ENCODE measurements at regions not wholly inside any gene's neighbourhood (a gene's known extent, or its start where the extent isn't known, plus 50 kb on each side); places are given as distances from the start of the nearest gene placed in this dataset.
A peak's percentile ranks its signal among the peaks of the same experiment; 100 is the strongest.

- Histone ChIP-seq H3K4me3 (no peak overlapping the region), H3K27me3 (no peaks in the 10 kb centered on the region), H3K27ac (peak overlapping the region; percentile 34), H3K9ac (ENCODE audit: low read depth in 2 of 2, low read length in 2 of 2) (no peak overlapping the region), H3K4me1 (peaks cover 3% of the 10 kb centered on the region), H3K9me3 (no peaks in the 10 kb centered on the region), H3K36me3 (no peaks in the 10 kb centered on the region)
- DNase-seq, result no peak
- intact Hi-C loops (cut with DNase I), result no loop called here
- no peak for TF ChIP-seq CTCF (IDR thresholded peaks at IDR 0.05)
Observed at GRCh38 chr9:90310521-90310876, 332.1 kb downstream of the DIRAS2 start.

- Histone ChIP-seq H3K27ac (no peak overlapping the region), H3K9ac (ENCODE audit: low read depth in 2 of 2, low read length in 2 of 2) (no peak overlapping the region), H3K9me3 (no peaks in the 10 kb centered on the region), H3K4me3 (no peak overlapping the region), H3K27me3 (no peaks in the 10 kb centered on the region), H3K36me3 (no peaks in the 10 kb centered on the region), H3K4me1 (peaks cover 3% of the 10 kb centered on the region)
- DNase-seq, result no peak
- TF ChIP-seq CTCF (IDR thresholded peaks at IDR 0.05), result no peak
- intact Hi-C loops (cut with DNase I), result no loop called here
Observed at GRCh38 chr9:90311811-90312210, 330.8 kb downstream of the DIRAS2 start.

- intact Hi-C loops (cut with DNase I), result no loop called here
- no peaks in the 10 kb centered on the region for H3K4me1 ChIP-seq
- DNase-seq, result no peak
- no peaks in the 10 kb centered on the region for H3K27me3 ChIP-seq
- no peak for TF ChIP-seq CTCF (IDR thresholded peaks at IDR 0.05)
- no peaks in the 10 kb centered on the region for H3K36me3 ChIP-seq
- H3K9ac ChIP-seq (ENCODE audit: low read depth in 2 of 2, low read length in 2 of 2), result no peak overlapping the region
- H3K9me3 ChIP-seq, result no peaks in the 10 kb centered on the region
- no peak overlapping the region for H3K4me3 ChIP-seq
- no peak overlapping the region for H3K27ac ChIP-seq
Observed at GRCh38 chr9:90322296-90322695, 320.3 kb downstream of the DIRAS2 start.

- DNase-seq, result no peak
- no peak overlapping the region for H3K9ac ChIP-seq (ENCODE audit: low read depth in 2 of 2, low read length in 2 of 2)
- H3K4me1 ChIP-seq, result no peaks in the 10 kb centered on the region
- TF ChIP-seq CTCF (IDR thresholded peaks at IDR 0.05), result no peak
- no peaks in the 10 kb centered on the region for H3K27me3 ChIP-seq
- no peaks in the 10 kb centered on the region for H3K36me3 ChIP-seq
- no peak overlapping the region for H3K27ac ChIP-seq
- intact Hi-C loops (cut with DNase I), result no loop called here
- H3K9me3 ChIP-seq, result no peaks in the 10 kb centered on the region
- no peak overlapping the region for H3K4me3 ChIP-seq
Observed at GRCh38 chr9:90325913-90326653, 316.5 kb downstream of the DIRAS2 start.

- no peak overlapping the region for H3K4me3 ChIP-seq
- DNase-seq, result no peak
- no peaks in the 10 kb centered on the region for H3K4me1 ChIP-seq
- no peak overlapping the region for H3K27ac ChIP-seq
- no peaks in the 10 kb centered on the region for H3K36me3 ChIP-seq
- H3K27me3 ChIP-seq, result no peaks in the 10 kb centered on the region
- no peak for TF ChIP-seq CTCF (IDR thresholded peaks at IDR 0.05)
- no peak overlapping the region for H3K9ac ChIP-seq (ENCODE audit: low read depth in 2 of 2, low read length in 2 of 2)
- intact Hi-C loops (cut with DNase I), result no loop called here
- H3K9me3 ChIP-seq, result no peaks in the 10 kb centered on the region
Observed at GRCh38 chr9:90330231-90330630, 312.4 kb downstream of the DIRAS2 start.

Measured in colonic mucosa (tissue), 4 donors.